ENCODE measurements at regions not wholly inside any gene's neighbourhood (a gene's known extent, or its start where the extent isn't known, plus 50 kb on each side); places are given as distances from the start of the nearest gene placed in this dataset.

DNA sequence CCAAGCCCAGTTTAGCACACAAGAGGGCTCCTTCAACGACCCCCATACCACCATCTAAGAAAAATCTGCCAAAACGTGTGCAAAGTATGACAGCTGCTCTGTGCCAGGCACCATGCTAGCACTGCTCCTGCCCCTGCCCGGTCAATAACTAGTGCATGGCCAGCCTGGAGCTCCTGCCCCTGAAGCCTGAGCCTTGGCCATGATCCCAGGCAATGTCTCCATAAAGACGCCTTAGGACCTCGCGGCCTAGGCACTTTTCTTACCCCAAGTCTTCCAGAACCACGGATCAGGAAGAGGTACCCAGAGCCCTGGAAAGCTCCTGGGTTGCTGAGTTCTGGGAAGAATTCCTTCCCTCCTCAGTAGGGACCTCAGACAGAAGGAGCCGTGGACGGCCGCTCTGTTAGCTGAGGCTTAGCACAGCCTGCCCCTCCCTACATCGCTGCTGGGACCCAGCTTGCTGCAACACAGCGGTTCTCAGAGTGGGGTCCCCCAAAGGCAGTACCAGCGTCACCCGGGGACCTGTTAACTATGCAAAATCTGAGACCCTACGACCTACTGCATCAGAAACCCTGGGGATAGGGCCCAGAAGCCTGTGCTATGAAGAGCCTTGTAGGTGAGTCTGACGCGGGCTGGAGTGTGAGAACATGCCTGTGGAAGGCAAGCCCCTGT, 117.8 kb upstream of the TWIST2 start:
- TF ChIP-seq, protein P1, sequence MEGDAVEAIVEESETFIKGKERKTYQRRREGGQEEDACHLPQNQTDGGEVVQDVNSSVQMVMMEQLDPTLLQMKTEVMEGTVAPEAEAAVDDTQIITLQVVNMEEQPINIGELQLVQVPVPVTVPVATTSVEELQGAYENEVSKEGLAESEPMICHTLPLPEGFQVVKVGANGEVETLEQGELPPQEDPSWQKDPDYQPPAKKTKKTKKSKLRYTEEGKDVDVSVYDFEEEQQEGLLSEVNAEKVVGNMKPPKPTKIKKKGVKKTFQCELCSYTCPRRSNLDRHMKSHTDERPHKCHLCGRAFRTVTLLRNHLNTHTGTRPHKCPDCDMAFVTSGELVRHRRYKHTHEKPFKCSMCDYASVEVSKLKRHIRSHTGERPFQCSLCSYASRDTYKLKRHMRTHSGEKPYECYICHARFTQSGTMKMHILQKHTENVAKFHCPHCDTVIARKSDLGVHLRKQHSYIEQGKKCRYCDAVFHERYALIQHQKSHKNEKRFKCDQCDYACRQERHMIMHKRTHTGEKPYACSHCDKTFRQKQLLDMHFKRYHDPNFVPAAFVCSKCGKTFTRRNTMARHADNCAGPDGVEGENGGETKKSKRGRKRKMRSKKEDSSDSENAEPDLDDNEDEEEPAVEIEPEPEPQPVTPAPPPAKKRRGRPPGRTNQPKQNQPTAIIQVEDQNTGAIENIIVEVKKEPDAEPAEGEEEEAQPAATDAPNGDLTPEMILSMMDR (IDR thresholded peaks at IDR 0.05) = no peak
- no peak for TF ChIP-seq POLR2A (IDR thresholded peaks at IDR 0.05)
- no peak for TF ChIP-seq EP300 (IDR thresholded peaks at IDR 0.05)

Measured in ovary (tissue), 3 donors.